PC-9 (cell line): ENCODE measurements at regions not wholly inside any gene's neighbourhood (a gene's known extent, or its start where the extent isn't known, plus 50 kb on each side); places are given as distances from the start of the nearest gene placed in this dataset.

Experiments
- BruUV-seq: library from RNA; stranded (reverse); fragments of 400-500 nt; replicated peaks from 2 replicates; lab custom pipeline; 2021; lab: Mats Ljungman, UMichigan
- CTCF ChIA-PET: fragments of 300-600 bp; sonication (Branson Sonifier 250); formaldehyde crosslinking; loops from one replicate; lab custom pipeline; 2022; ENCODE audit warnings: antibody characterized with exemption; lab: Charles Lee
- POLR2A ChIA-PET: fragments of 300-600 bp; sonication (Branson Sonifier 250); formaldehyde crosslinking; loops from one replicate; lab custom pipeline; 2022; ENCODE audit warnings: antibody characterized with exemption; ENCODE audit not compliant: unreplicated experiment; lab: Charles Lee
- DNase-seq, 2 experiments: peaks; one replicate each; pipeline versions ENCODE4 v3.0.0 to v3.0.0-alpha.2; 2015 to 2022; ENCODE audit warnings: mixed read lengths in 1 of 2
- H2AFZ ChIP-seq: fragments of 200-600 bp; sonication (generic); 2 replicates; pipeline ENCODE4 v1.8.1; 2017; ENCODE audit warnings: antibody characterized with exemption
- H3F3A ChIP-seq: fragments of 200-600 bp; sonication (generic); 2 replicates; pipeline ENCODE4 v1.8.1; 2017; ENCODE audit warnings: antibody characterized with exemption, mild to moderate bottlenecking, low read depth; ENCODE audit not compliant: insufficient read depth
- H3K27ac ChIP-seq: fragments of 200-600 bp; sonication (generic); 2 replicates; pipeline ENCODE4 v1.6.1; 2016; ENCODE audit warnings: mixed run types
- H3K27me3 ChIP-seq: fragments of 200-600 bp; sonication (generic); 2 replicates; pipeline ENCODE4 v1.6.1; 2016; ENCODE audit warnings: low read depth, mixed run types; ENCODE audit not compliant: insufficient read depth
- H3K36me3 ChIP-seq: fragments of 200-600 bp; sonication (generic); 2 replicates; pipeline ENCODE4 v1.6.1; 2016; ENCODE audit warnings: low read depth, mixed run types
- H3K4me1 ChIP-seq: fragments of 200-600 bp; sonication (generic); replicated peaks from 2 replicates; pipeline ENCODE4 v1.6.1; 2016; ENCODE audit warnings: mixed run types; ENCODE audit not compliant: insufficient read depth
- H3K4me2 ChIP-seq: fragments of 200-600 bp; sonication (generic); 2 replicates; pipeline ENCODE4 v1.6.1; 2017; ENCODE audit warnings: mixed run types
- H3K4me3 ChIP-seq: fragments of 200-600 bp; sonication (generic); 2 replicates; pipeline ENCODE4 v1.6.1; 2016; ENCODE audit warnings: mixed run types
- H3K79me2 ChIP-seq: fragments of 200-600 bp; sonication (generic); 2 replicates; pipeline ENCODE4 v1.6.1; 2017; ENCODE audit warnings: low read depth, mixed run types
- H3K9me2 ChIP-seq: fragments of 200-600 bp; sonication (generic); 2 replicates; pipeline ENCODE4 v1.8.1; 2017; ENCODE audit warnings: mild to moderate bottlenecking; ENCODE audit not compliant: insufficient read depth
- H3K9me3 ChIP-seq: fragments of 200-600 bp; sonication (generic); 2 replicates; pipeline ENCODE4 v1.8.1; 2016; ENCODE audit warnings: low read depth; ENCODE audit not compliant: insufficient read depth
- H4K20me1 ChIP-seq: fragments of 200-600 bp; sonication (generic); 2 replicates; pipeline ENCODE4 v1.8.1; 2017; ENCODE audit not compliant: insufficient read depth
- EZH2 ChIP-seq: fragments of 200-600 bp; sonication (generic); IDR thresholded peaks from 2 replicates; pipeline ENCODE4 v1.8.0; 2017; ENCODE audit warnings: antibody characterized with exemption, low read depth
- intact Hi-C: fragments of 100-400 bp; cut with micrococcal nuclease; formaldehyde crosslinking; loops from one replicate; pipeline ENCODE4 v1.10.0; 2022; ENCODE audit not compliant: unreplicated experiment
- TF ChIP-seq, protein P1 (sequence below): fragments of 200-600 bp; sonication (generic); conservative IDR thresholded peaks from 2 replicates; pipeline ENCODE4 v1.6.1; 2017; ENCODE audit warnings: mixed run types, antibody characterized with exemption, mild to moderate bottlenecking, moderate library complexity

DNA sequence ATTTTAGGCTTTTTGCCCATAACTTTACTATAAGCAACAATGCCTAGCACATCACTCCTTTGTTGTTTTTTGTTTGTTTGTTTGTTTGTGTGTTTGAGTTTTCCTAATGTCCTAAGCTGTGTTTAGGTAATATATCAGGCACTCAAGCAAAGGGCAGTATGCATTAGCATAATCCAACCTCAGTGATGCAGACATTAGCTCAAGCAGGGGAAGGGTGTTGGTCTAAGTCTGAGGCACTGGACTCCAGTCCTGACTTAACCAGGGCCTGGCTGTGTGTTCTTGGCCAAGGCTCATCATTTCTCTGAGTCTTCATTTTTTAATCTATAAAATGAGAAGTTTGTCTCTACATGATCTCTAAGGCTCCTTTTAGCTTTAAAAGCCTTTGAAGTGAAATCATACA lies 65.9 kb upstream of the RFC3 start:
- Histone ChIP-seq H4K20me1 (no peaks in the 10 kb centered on the region), H3F3A (no peaks in the 10 kb centered on the region), H2AFZ (no peak overlapping the region), H3K79me2 (no peaks in the 10 kb centered on the region), H3K4me2 (no peak overlapping the region), H3K9me2 (no peaks in the 10 kb centered on the region), H3K4me3 (no peak overlapping the region), H3K9me3 (no peaks in the 10 kb centered on the region), H3K27me3 (no peaks in the 10 kb centered on the region), H3K36me3 (no peaks in the 10 kb centered on the region), H3K27ac (no peak overlapping the region), H3K4me1 (no peaks in the 10 kb centered on the region)
- no TSS peak for BruUV-seq
- POLR2A ChIA-PET: no interaction called here
- no peak for DNase-seq
- CTCF ChIA-PET: no interaction called here
- intact Hi-C loops: no loop called here
- TF ChIP-seq EZH2: no peak
- TF ChIP-seq, protein P1, sequence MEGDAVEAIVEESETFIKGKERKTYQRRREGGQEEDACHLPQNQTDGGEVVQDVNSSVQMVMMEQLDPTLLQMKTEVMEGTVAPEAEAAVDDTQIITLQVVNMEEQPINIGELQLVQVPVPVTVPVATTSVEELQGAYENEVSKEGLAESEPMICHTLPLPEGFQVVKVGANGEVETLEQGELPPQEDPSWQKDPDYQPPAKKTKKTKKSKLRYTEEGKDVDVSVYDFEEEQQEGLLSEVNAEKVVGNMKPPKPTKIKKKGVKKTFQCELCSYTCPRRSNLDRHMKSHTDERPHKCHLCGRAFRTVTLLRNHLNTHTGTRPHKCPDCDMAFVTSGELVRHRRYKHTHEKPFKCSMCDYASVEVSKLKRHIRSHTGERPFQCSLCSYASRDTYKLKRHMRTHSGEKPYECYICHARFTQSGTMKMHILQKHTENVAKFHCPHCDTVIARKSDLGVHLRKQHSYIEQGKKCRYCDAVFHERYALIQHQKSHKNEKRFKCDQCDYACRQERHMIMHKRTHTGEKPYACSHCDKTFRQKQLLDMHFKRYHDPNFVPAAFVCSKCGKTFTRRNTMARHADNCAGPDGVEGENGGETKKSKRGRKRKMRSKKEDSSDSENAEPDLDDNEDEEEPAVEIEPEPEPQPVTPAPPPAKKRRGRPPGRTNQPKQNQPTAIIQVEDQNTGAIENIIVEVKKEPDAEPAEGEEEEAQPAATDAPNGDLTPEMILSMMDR: no peak

DNA sequence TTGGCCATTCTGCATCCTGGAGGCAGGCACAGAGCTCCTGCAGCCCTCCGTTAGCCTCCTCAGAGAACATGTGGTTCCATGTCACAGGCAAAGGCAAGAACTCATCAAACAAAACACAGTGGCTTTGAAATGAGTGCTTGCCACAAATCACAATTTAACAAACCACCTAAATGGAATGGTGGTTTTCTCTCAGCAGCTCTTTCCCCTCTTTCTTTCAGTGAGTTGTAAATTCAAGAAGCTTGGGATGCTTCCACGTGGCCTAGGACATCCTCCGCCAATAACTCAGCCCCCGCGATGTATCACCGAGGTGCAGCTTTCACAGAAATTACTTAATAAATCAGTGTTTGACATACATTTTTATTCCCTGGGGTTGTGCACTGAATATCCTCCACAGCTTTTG lies 65.4 kb upstream of the RFC3 start:
- intact Hi-C loops: no loop called here
- ChIA-PET POLR2A (no interaction called here), CTCF (no interaction called here)
- BruUV-seq: no TSS peak
- no peak overlapping the region for H3K4me2 ChIP-seq
- TF ChIP-seq, protein P1: no peak
- TF ChIP-seq EZH2: no peak
- no peaks in the 10 kb centered on the region for H3K27me3 ChIP-seq
- H3F3A ChIP-seq: no peaks in the 10 kb centered on the region
- H3K36me3 ChIP-seq: no peaks in the 10 kb centered on the region
- H2AFZ ChIP-seq: no peak overlapping the region
- no peaks in the 10 kb centered on the region for H4K20me1 ChIP-seq
- no peak overlapping the region for H3K27ac ChIP-seq
- H3K9me3 ChIP-seq: no peaks in the 10 kb centered on the region
- H3K4me1 ChIP-seq: no peaks in the 10 kb centered on the region
- no peaks in the 10 kb centered on the region for H3K9me2 ChIP-seq
- DNase-seq: no peak
- H3K79me2 ChIP-seq: no peaks in the 10 kb centered on the region
- H3K4me3 ChIP-seq: no peak overlapping the region

DNA sequence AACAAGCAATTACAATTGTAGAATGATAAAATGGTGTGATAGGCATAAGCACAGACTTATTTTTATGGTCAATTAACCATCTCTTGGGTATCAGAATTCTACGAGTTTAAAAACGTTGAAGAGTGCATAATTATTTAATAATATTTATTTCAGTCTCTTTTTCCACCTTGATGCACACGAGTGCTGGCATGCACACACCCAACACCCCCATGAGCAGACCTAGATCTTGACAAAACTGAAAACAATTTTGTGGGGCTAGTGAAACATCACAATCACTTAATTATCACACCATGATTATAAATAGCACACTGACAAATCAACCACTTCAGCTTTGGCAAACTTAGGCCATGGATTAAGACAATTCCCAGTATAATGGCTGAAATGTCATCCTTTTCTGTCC lies 61.0 kb upstream of the RFC3 start:
- Histone ChIP-seq H3K4me2 (no peak overlapping the region), H3K4me3 (no peak overlapping the region), H3K4me1 (no peaks in the 10 kb centered on the region), H3K27ac (no peak overlapping the region), H2AFZ (no peak overlapping the region), H3K9me3 (no peaks in the 10 kb centered on the region), H3F3A (no peaks in the 10 kb centered on the region), H3K36me3 (no peaks in the 10 kb centered on the region), H3K27me3 (no peaks in the 10 kb centered on the region), H3K79me2 (no peaks in the 10 kb centered on the region), H3K9me2 (no peaks in the 10 kb centered on the region), H4K20me1 (no peaks in the 10 kb centered on the region)
- intact Hi-C loops: no loop called here
- ChIA-PET CTCF (no interaction called here), POLR2A (no interaction called here)
- TF ChIP-seq, protein P1: no peak
- TF ChIP-seq EZH2: no peak
- DNase-seq: no peak
- BruUV-seq: no TSS peak
